PC-3 (cell line): ENCODE measurements at regions not wholly inside any gene's neighbourhood (a gene's known extent, or its start where the extent isn't known, plus 50 kb on each side); places are given as distances from the start of the nearest gene placed in this dataset.

Source experiments
- ATAC-seq: fragments of 200-7000 bp; cut with Tn5 transposase; 2 replicates; pipeline ENCODE4 v1.9.1; 2020; ENCODE audit warnings: mild to moderate bottlenecking, moderate library complexity
- BruUV-seq: library from RNA; stranded (reverse); fragments of 400-500 nt; replicated peaks from 2 replicates; lab custom pipeline; 2021; lab: Mats Ljungman, UMichigan
- CTCF ChIA-PET: fragments of 300-600 bp; sonication (Branson Sonifier 250); formaldehyde crosslinking; loops from one replicate; lab custom pipeline; 2022; ENCODE audit warnings: antibody characterized with exemption; lab: Charles Lee
- POLR2A ChIA-PET: fragments of 300-600 bp; sonication (Branson Sonifier 250); formaldehyde crosslinking; loops from one replicate; lab custom pipeline; 2022; ENCODE audit warnings: antibody characterized with exemption; ENCODE audit not compliant: unreplicated experiment; lab: Charles Lee
- DNase-seq: peaks from one replicate; pipeline ENCODE4 v3.0.0-alpha.2; 2015
- H2AFZ ChIP-seq: fragments of 300-600 bp; sonication (generic); 2 replicates; pipeline ENCODE4 v1.6.0; 2016; ENCODE audit warnings: antibody characterized with exemption, low read length
- H3F3A ChIP-seq: fragments of 300-600 bp; sonication (generic); one replicate; pipeline ENCODE4 v1.6.0; 2017; ENCODE audit warnings: antibody characterized with exemption, low read length, control low read depth, mild to moderate bottlenecking; ENCODE audit not compliant: unreplicated experiment
- H3K27ac ChIP-seq: fragments of 300-600 bp; sonication (generic); 2 replicates; pipeline ENCODE4 v1.5.1; 2016; ENCODE audit warnings: mild to moderate bottlenecking, low read length
- H3K27me3 ChIP-seq: fragments of 300-600 bp; sonication (generic); 2 replicates; pipeline ENCODE4 v1.6.1; 2016; ENCODE audit warnings: low read length, mixed read lengths
- H3K36me3 ChIP-seq: fragments of 300-600 bp; sonication (generic); 2 replicates; pipeline ENCODE4 v1.6.1; 2016; ENCODE audit warnings: low read depth, mixed run types, low read length, mixed read lengths
- H3K4me1 ChIP-seq: fragments of 300-600 bp; sonication (generic); 2 replicates; pipeline ENCODE4 v1.5.1; 2016; ENCODE audit warnings: low read length; ENCODE audit not compliant: insufficient read depth
- H3K4me2 ChIP-seq: fragments of 300-600 bp; sonication (generic); 2 replicates; pipeline ENCODE4 v1.6.0; 2016; ENCODE audit warnings: low read length
- H3K4me3 ChIP-seq: fragments of 300-600 bp; sonication (generic); 2 replicates; pipeline ENCODE4 v1.5.1; 2016; ENCODE audit warnings: mild to moderate bottlenecking, low read length, mixed read lengths
- H3K79me2 ChIP-seq: fragments of 300-600 bp; sonication (generic); 2 replicates; pipeline ENCODE4 v1.6.1; 2017; ENCODE audit warnings: low read length, mixed read lengths
- H3K9ac ChIP-seq: fragments of 300-600 bp; sonication (generic); 2 replicates; pipeline ENCODE4 v1.6.0; 2016; ENCODE audit warnings: mild to moderate bottlenecking, low read length
- H3K9me2 ChIP-seq: fragments of 300-600 bp; sonication (generic); replicated peaks from 2 replicates; pipeline ENCODE4 v1.6.1; 2016; ENCODE audit warnings: mixed run types, low read length, mixed read lengths
- H3K9me3 ChIP-seq: fragments of 300-600 bp; sonication (generic); 2 replicates; pipeline ENCODE4 v1.6.1; 2016; ENCODE audit warnings: low read length, mixed read lengths
- H4K20me1 ChIP-seq: fragments of 300-600 bp; sonication (generic); 2 replicates; pipeline ENCODE4 v1.6.1; 2016; ENCODE audit warnings: low read length, mixed read lengths
- CTCF ChIP-seq: fragments of 300-600 bp; sonication (generic); conservative IDR thresholded peaks from 2 replicates; pipeline ENCODE4 v1.5.1; 2017; ENCODE audit warnings: antibody characterized with exemption, low read depth, mild to moderate bottlenecking, low read length
- EZH2 ChIP-seq: fragments of 300-600 bp; sonication (generic); IDR thresholded peaks from one replicate; pipeline ENCODE4 v1.6.1; 2017; ENCODE audit warnings: antibody characterized with exemption, mild to moderate bottlenecking, low read length; ENCODE audit not compliant: unreplicated experiment
- EZH2phosphoT487 ChIP-seq: fragments of 300-600 bp; sonication (generic); IDR thresholded peaks from 2 replicates; pipeline ENCODE4 v1.6.1; 2018; ENCODE audit warnings: mild to moderate bottlenecking, antibody characterized with exemption, low read length, borderline replicate concordance
- intact Hi-C: fragments of 100-400 bp; cut with micrococcal nuclease; formaldehyde crosslinking; loops from 2 replicates; pipeline ENCODE4 v1.9.0; 2023

- Histone ChIP-seq H3F3A (no peaks in the 10 kb centered on the region), H4K20me1 (no peaks in the 10 kb centered on the region), H3K9me3 (no peaks in the 10 kb centered on the region), H3K4me2 (no peak overlapping the region), H3K4me1 (no peaks in the 10 kb centered on the region), H3K9ac (no peak overlapping the region), H3K4me3 (no peak overlapping the region), H3K9me2 (no peaks in the 10 kb centered on the region), H2AFZ (no peak overlapping the region), H3K36me3 (no peaks in the 10 kb centered on the region), H3K27me3 (peaks cover 65% of the 10 kb centered on the region), H3K79me2 (no peaks in the 10 kb centered on the region), H3K27ac (no peak overlapping the region)
- TF ChIP-seq EZH2phosphoT487 (no peak), EZH2 (no peak), CTCF (no peak)
- POLR2A ChIA-PET: no interaction called here
- DNase-seq: no peak
- no TSS peak for BruUV-seq
- CTCF ChIA-PET: no interaction called here
- intact Hi-C loops: no loop called here
- no peak for ATAC-seq
Observed at GRCh38 chr17:14436266-14436665, 135.4 kb downstream of the HS3ST3B1 start.

GRCh38 chr17:14434506-14434905, 133.6 kb downstream of the HS3ST3B1 start:
- Histone ChIP-seq H4K20me1 (no peaks in the 10 kb centered on the region), H3K4me3 (no peak overlapping the region), H3K9ac (no peak overlapping the region), H3K4me1 (no peaks in the 10 kb centered on the region), H3K27me3 (peaks cover 62% of the 10 kb centered on the region), H3K27ac (no peak overlapping the region), H3K9me2 (no peaks in the 10 kb centered on the region), H3K4me2 (no peak overlapping the region), H3K9me3 (no peaks in the 10 kb centered on the region), H2AFZ (no peak overlapping the region), H3K36me3 (no peaks in the 10 kb centered on the region), H3F3A (no peaks in the 10 kb centered on the region), H3K79me2 (no peaks in the 10 kb centered on the region)
- DNase-seq (no peak), ATAC-seq (no peak)
- POLR2A ChIA-PET: no interaction called here
- CTCF ChIA-PET: no interaction called here
- intact Hi-C loops: no loop called here
- no peak for TF ChIP-seq EZH2
- TF ChIP-seq EZH2phosphoT487: no peak
- no peak for TF ChIP-seq CTCF
- BruUV-seq: no TSS peak

DNA sequence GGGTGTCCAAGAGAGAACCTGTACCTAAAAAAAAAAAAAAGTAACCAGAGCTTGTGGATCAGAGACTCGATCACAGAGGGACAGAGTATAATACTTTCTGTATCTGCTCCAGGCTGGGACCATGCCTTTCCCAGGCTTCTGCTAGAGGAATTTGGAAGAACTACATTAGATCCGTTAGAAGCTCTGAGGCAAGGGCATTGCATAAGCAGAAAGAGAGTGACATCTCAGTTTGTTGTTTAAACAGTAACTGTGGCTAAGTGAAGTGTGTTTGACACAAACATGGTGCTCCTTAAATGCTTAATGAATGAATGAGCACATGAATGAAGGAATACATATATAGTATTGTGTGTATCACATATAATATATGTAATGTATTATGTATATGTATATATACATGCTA, 131.2 kb downstream of the HS3ST3B1 start:
- H3K27me3 ChIP-seq: peaks cover 61% of the 10 kb centered on the region
- no peak overlapping the region for H3K4me3 ChIP-seq
- intact Hi-C loops: no loop called here
- ChIA-PET POLR2A (no interaction called here), CTCF (no interaction called here)
- no peaks in the 10 kb centered on the region for H3K4me1 ChIP-seq
- no peaks in the 10 kb centered on the region for H3K9me3 ChIP-seq
- no peaks in the 10 kb centered on the region for H4K20me1 ChIP-seq
- BruUV-seq: no TSS peak
- no peaks in the 10 kb centered on the region for H3K79me2 ChIP-seq
- H3K9me2 ChIP-seq: no peaks in the 10 kb centered on the region
- no peak overlapping the region for H2AFZ ChIP-seq
- no peak for ATAC-seq
- H3F3A ChIP-seq: no peaks in the 10 kb centered on the region
- TF ChIP-seq EZH2 (no peak), CTCF (no peak), EZH2phosphoT487 (no peak)
- H3K9ac ChIP-seq: no peak overlapping the region
- no peak overlapping the region for H3K4me2 ChIP-seq
- no peaks in the 10 kb centered on the region for H3K36me3 ChIP-seq
- no peak overlapping the region for H3K27ac ChIP-seq
- DNase-seq: no peak
